Panc1 (cell line): ENCODE measurements at regions not wholly inside any gene's neighbourhood (a gene's known extent, or its start where the extent isn't known, plus 50 kb on each side); places are given as distances from the start of the nearest gene placed in this dataset.

Experiments
- SIN3A ChIP-seq: IDR thresholded peaks from 2 replicates; pipeline ENCODE4 v1.6.1; 2012; ENCODE audit warnings: low read depth, mild to moderate bottlenecking, low read length, moderate library complexity, borderline replicate concordance; ENCODE audit not compliant: insufficient read depth
- TF ChIP-seq, protein P1 (sequence below): fragments of 450-650 bp; IDR thresholded peaks from 2 replicates; pipeline ENCODE4 v1.5.1; 2017; ENCODE audit warnings: mild to moderate bottlenecking

DNA sequence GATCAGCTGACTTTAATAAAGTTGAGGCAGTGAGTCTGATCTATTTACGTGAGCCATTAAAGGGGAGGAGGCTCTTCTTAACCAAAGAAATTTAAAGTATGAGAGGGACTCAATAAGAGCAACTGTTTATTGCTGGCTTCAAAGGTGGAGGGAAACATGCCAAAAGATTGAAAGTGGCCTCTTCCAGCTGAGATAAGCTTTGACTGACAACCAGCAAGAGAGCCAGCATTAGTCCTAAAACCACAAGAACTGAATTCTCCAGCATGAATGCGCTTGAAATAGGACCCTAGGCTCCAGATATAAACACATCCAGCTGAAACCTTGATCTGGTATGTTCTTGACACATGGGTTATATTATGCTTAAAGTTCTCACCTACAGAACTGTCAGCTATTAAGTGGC, 123.1 kb upstream of the GJE1 start:
- TF ChIP-seq, protein P1, sequence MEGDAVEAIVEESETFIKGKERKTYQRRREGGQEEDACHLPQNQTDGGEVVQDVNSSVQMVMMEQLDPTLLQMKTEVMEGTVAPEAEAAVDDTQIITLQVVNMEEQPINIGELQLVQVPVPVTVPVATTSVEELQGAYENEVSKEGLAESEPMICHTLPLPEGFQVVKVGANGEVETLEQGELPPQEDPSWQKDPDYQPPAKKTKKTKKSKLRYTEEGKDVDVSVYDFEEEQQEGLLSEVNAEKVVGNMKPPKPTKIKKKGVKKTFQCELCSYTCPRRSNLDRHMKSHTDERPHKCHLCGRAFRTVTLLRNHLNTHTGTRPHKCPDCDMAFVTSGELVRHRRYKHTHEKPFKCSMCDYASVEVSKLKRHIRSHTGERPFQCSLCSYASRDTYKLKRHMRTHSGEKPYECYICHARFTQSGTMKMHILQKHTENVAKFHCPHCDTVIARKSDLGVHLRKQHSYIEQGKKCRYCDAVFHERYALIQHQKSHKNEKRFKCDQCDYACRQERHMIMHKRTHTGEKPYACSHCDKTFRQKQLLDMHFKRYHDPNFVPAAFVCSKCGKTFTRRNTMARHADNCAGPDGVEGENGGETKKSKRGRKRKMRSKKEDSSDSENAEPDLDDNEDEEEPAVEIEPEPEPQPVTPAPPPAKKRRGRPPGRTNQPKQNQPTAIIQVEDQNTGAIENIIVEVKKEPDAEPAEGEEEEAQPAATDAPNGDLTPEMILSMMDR, result no peak
- TF ChIP-seq SIN3A, result no peak
